ENCODE measurements at regions not wholly inside any gene's neighbourhood (a gene's known extent, or its start where the extent isn't known, plus 50 kb on each side); places are given as distances from the start of the nearest gene placed in this dataset.

GRCh38 chr16:86319585-86320236 lies 190.6 kb upstream of the FOXF1 start:
- H3K4me2 ChIP-seq (ENCODE audit: insufficient read depth, low read length), result no peak overlapping the region
- H3K27ac ChIP-seq (ENCODE audit: low read depth, low read length), result no peak overlapping the region
- H3K36me3 ChIP-seq (ENCODE audit: insufficient read depth, low read length), result no peaks in the 10 kb centered on the region
- H4K20me1 ChIP-seq (ENCODE audit: insufficient read depth, low read length), result no peaks in the 10 kb centered on the region
- no peaks in the 10 kb centered on the region for H3K9me3 ChIP-seq (ENCODE audit: low read depth, low read length)
- H3K27me3 ChIP-seq (ENCODE audit: insufficient read depth, low read length), result peaks cover 22% of the 10 kb centered on the region
- H3K79me2 ChIP-seq (ENCODE audit: insufficient read depth, low read length), result no peaks in the 10 kb centered on the region
- H2AFZ ChIP-seq (ENCODE audit: low read length), result no peak overlapping the region
- no peak for DNase-seq (ENCODE audit: insufficient read length, low spot score, missing footprints)
- H3K4me3 ChIP-seq (ENCODE audit: insufficient read depth, low read length), result no peak overlapping the region
- H3K4me1 ChIP-seq (ENCODE audit: insufficient read depth, low read length), result no peaks in the 10 kb centered on the region
- TF ChIP-seq CTCF (IDR thresholded peaks at IDR 0.05; ENCODE audit: extremely low read depth, low read depth, low read length), result no peak

GRCh38 chr16:86320237-86320595 lies 190.1 kb upstream of the FOXF1 start:
- Histone ChIP-seq H3K4me1 (ENCODE audit: insufficient read depth, low read length) (no peaks in the 10 kb centered on the region), H3K36me3 (ENCODE audit: insufficient read depth, low read length) (no peaks in the 10 kb centered on the region), H2AFZ (ENCODE audit: low read length) (no peak overlapping the region), H3K79me2 (ENCODE audit: insufficient read depth, low read length) (no peaks in the 10 kb centered on the region), H3K4me2 (ENCODE audit: insufficient read depth, low read length) (no peak overlapping the region), H3K9me3 (ENCODE audit: low read depth, low read length) (no peaks in the 10 kb centered on the region), H3K4me3 (ENCODE audit: insufficient read depth, low read length) (no peak overlapping the region), H3K27ac (ENCODE audit: low read depth, low read length) (no peak overlapping the region), H3K27me3 (ENCODE audit: insufficient read depth, low read length) (peaks cover 22% of the 10 kb centered on the region), H4K20me1 (ENCODE audit: insufficient read depth, low read length) (no peaks in the 10 kb centered on the region)
- no peak for DNase-seq (ENCODE audit: insufficient read length, low spot score, missing footprints)
- TF ChIP-seq CTCF (IDR thresholded peaks at IDR 0.05; ENCODE audit: extremely low read depth, low read depth, low read length), result no peak

DNA sequence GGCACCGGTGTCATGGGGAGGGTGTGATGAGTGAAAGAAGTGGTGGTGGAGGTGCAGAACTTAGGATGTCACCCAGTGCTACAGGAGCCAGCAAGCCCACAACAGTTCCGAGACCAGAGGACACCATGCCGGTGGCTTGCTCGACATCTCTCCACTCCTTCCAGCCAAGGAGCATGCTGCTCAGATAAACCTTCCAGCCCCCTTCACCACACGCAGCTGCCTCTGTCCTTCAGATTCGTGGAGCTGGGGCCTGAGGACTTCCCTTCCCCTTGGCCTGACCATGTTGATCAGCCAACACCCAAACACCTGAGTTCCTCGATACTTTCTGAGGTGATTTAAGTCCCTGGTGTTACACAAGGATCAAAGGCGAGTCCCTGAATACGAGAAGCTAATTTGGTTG lies 188.8 kb upstream of the FOXF1 start:
- Histone ChIP-seq H2AFZ (ENCODE audit: low read length) (no peak overlapping the region), H3K4me2 (ENCODE audit: insufficient read depth, low read length) (no peak overlapping the region), H3K4me1 (ENCODE audit: insufficient read depth, low read length) (no peaks in the 10 kb centered on the region), H3K27ac (ENCODE audit: low read depth, low read length) (no peak overlapping the region), H3K4me3 (ENCODE audit: insufficient read depth, low read length) (no peak overlapping the region), H3K79me2 (ENCODE audit: insufficient read depth, low read length) (no peaks in the 10 kb centered on the region), H3K36me3 (ENCODE audit: insufficient read depth, low read length) (no peaks in the 10 kb centered on the region), H4K20me1 (ENCODE audit: insufficient read depth, low read length) (no peaks in the 10 kb centered on the region), H3K9me3 (ENCODE audit: low read depth, low read length) (no peaks in the 10 kb centered on the region), H3K27me3 (ENCODE audit: insufficient read depth, low read length) (peaks cover 22% of the 10 kb centered on the region)
- no peak for TF ChIP-seq CTCF (IDR thresholded peaks at IDR 0.05; ENCODE audit: extremely low read depth, low read depth, low read length)
- DNase-seq (ENCODE audit: insufficient read length, low spot score, missing footprints), result no peak

DNA sequence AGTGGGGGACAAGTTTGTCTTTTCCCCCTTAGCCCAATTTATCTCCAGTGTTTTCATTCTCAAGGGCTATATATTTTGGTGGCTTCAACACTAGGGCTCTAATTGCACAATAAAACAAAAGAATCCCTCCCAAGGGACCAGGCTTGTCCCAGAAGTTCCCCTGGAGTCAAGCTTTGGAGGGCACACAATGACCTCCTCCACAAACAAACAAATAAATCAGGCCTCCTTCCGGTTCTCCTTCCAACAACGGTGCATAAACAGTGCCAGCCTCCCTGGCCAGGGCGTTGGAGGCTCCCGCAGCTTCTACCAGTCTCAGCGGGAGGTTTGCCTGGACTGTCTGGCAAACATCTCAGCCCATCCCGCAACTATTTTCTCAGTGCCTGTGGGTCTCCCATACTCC lies 188.0 kb upstream of the FOXF1 start:
- Histone ChIP-seq H3K36me3 (ENCODE audit: insufficient read depth, low read length) (no peaks in the 10 kb centered on the region), H4K20me1 (ENCODE audit: insufficient read depth, low read length) (no peaks in the 10 kb centered on the region), H3K27ac (ENCODE audit: low read depth, low read length) (no peak overlapping the region), H2AFZ (ENCODE audit: low read length) (no peak overlapping the region), H3K4me1 (ENCODE audit: insufficient read depth, low read length) (no peaks in the 10 kb centered on the region), H3K4me2 (ENCODE audit: insufficient read depth, low read length) (no peak overlapping the region), H3K4me3 (ENCODE audit: insufficient read depth, low read length) (no peak overlapping the region), H3K9me3 (ENCODE audit: low read depth, low read length) (no peaks in the 10 kb centered on the region), H3K79me2 (ENCODE audit: insufficient read depth, low read length) (no peaks in the 10 kb centered on the region), H3K27me3 (ENCODE audit: insufficient read depth, low read length) (peaks cover 22% of the 10 kb centered on the region)
- no peak for TF ChIP-seq CTCF (IDR thresholded peaks at IDR 0.05; ENCODE audit: extremely low read depth, low read depth, low read length)
- DNase-seq (ENCODE audit: insufficient read length, low spot score, missing footprints), result no peak
